ENCODE measurements at regions not wholly inside any gene's neighbourhood (a gene's known extent, or its start where the extent isn't known, plus 50 kb on each side); places are given as distances from the start of the nearest gene placed in this dataset.
A peak's percentile ranks its signal among the peaks of the same experiment; 100 is the strongest.

- DNase-seq (ENCODE audit: low spot score) = no peak
These were observed 58.9 kb downstream of the IRX1 start for GRCh38 chr5:3654515-3654914.

DNA sequence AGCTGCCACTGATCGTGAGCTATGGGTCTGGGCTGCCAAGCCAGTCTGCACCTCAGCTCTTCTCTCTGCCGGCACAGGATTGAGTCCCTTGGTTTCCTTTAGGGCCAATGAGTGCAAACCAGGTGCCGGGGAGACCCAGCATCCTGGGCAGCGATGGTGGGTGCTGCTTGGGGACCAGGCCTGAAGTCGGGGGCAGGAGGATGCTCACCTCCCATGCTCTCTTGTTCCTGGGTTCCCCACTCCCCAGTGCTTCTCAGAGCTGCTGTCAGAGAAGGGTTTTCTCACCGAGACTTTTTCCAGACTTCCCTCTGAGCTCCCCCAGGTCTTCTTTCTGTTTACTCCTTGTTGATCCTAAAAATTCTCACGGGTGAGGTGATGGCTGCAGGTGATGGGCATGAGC lies 61.2 kb downstream of the IRX1 start:
- DNase-seq (ENCODE audit: low spot score) = no peak

DNA sequence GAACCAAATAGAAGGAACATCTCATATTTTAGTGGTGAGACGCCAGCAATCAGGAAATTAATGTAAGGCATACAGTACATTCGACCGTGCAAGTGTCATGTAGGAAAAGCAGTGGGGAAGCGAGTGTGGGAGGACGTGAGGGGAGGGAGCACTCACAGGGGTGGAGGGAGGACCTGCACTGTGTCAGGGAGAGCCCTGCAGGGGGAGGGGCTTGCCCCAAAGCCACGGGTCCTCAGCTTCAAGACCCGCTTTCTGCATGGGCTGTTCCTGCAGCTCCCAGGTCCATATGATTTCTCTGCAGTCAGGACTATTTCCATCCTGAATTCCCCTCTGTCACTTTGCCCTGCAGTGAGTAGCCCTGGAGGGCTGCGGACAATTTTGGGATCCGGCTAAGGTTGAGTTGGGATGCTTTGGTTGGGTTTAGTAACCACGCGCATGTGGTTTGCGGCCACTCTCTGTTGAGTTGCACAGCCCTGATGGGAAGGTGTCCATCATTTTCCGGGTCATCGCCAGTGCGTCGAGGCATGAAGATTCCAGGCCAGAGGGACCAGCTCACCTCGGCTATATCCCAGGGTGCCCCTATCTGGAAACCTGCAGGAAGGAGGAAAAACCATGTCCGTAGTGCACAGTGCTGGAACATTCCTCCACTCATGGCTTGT lies 61.9 kb downstream of the IRX1 start:
- peak; percentile 2 for DNase-seq (ENCODE audit: low spot score)

- DNase-seq (ENCODE audit: low spot score) = no peak
These were observed 63.3 kb downstream of the IRX1 start for GRCh38 chr5:3658929-3659328.

- peak; percentile 5 for DNase-seq (ENCODE audit: low spot score)
These were observed 64.3 kb downstream of the IRX1 start for GRCh38 chr5:3659907-3660306.

GRCh38 chr5:3660630-3661029 lies 65.0 kb downstream of the IRX1 start:
- no peak for DNase-seq (ENCODE audit: low spot score)

DNA sequence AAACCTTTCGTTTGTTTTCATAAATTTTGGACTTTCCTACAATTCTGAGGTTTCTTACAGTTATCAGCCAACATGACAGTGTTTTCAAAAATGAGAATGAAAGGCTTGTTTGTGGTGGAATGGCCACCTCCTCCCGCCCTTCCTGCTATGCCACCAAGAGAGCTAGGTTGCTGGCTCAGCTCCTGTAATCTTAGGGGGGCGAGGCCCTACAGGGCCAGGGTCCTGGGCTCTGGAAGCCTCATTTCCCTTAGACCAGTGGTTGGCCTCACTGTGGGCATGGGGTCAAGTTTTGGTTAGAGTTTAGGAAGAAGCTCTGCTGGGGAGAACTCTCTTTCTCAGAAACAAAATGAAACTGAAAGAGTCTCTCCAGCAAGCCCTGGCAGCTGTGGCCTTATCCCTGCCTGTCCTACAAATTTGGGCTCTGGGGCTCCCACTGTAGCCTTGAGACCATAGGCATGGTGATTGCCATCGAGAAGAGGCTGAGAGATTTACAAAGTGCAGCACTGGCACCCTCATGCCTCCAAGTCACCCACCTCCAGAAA lies 66.2 kb downstream of the IRX1 start:
- no peak for DNase-seq (ENCODE audit: low spot score)

- no peak for DNase-seq (ENCODE audit: low spot score)
These were observed 66.7 kb downstream of the IRX1 start for GRCh38 chr5:3662344-3662743.

DNA sequence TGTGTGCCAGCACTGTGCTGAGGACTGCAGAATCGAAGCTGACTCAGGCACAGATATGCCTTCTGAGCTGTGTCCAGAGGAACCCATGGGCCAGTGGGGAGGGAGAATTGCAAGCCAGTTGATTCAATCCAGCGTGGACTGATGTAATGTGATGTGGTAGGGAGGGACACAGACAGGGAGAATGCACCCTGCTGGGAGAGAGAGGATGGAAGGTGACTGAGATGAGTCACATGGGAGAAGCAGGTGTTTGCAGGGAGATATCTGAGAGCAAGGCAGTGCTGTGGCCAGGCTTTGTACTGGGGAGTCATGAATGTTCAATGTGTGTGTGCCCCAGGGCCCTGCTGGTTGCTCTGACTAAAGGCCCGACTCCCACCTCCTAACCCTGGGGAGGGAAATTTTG lies 75.7 kb downstream of the IRX1 start:
- DNase-seq (ENCODE audit: low spot score) = peak; percentile 34

GRCh38 chr5:3678801-3679200 lies 83.2 kb downstream of the IRX1 start:
- DNase-seq (ENCODE audit: low spot score) = no peak

GRCh38 chr5:3680821-3681220 lies 85.2 kb downstream of the IRX1 start:
- DNase-seq (ENCODE audit: low spot score) = no peak

GRCh38 chr5:3684118-3684517 lies 88.5 kb downstream of the IRX1 start:
- no peak for DNase-seq (ENCODE audit: low spot score)

DNA sequence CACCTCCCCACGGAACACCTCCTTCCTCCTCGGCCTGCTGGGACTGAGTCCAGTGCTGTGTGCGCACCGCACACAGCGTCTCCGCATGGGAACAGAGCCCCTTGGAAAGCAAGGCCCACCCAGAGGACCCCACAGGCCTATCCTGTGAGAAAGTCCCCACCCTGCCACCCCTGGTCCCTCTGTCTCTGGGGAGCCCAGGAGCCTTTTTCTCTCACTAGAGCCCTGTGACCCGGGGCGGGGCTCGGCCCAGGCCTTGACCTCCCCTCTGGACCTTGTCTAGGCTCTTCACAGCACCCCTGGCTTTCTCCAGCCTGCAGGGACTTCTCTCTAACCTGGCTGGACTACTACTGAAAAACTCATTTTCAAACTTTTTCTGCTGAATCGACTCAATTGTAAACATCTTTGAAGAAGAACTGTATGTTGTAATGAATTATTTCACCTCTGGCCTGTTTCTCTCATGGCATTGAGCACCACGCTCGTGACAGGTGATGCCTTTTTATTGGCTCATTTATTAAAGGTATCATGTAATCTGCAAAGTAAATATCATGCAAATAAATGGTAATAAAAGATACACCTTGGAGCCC lies 89.2 kb downstream of the IRX1 start:
- no peak for DNase-seq (ENCODE audit: low spot score)

DNA sequence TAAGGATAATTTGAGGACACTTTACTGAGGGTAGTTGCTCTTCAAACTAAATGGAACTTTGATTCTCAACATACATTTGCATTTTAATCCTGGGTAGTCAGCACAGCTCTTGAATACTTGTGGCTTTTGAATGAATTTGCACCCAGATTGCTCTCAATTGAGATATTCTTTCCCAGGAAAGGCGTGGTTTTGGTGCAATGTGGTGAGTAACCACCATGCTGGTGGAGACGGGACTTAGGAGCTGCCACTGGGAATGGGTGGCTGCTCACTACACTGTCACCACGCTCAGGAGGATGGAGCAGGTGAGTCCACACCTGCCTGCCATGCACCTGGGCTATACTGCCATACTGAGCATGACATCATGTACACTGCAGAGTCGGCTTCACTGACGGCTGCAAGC lies 99.2 kb downstream of the IRX1 start:
- peak; percentile 64 for DNase-seq (ENCODE audit: low spot score)

GRCh38 chr5:3695818-3696217 lies 100.2 kb downstream of the IRX1 start:
- no peak for DNase-seq (ENCODE audit: low spot score)

DNA sequence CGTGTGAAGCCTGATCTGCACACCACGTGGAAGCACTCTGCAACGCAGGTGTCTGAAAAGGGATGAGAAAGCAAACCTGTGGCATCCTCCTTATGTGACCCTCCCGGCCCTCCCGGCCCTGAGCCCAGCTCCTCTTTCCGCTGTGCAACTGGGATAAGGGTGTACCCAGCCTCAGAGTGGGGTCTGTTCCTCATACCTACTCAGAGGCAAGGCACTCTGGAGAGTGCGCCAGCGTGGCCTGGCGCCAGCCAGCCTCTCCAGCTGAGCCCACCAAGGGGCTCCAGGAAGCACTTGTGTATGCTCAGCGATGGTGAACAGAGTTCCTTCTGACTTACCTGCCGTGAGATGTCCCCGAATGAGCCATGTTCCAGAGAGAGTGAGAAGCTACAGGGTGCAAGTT lies 102.8 kb downstream of the IRX1 start:
- DNase-seq (ENCODE audit: low spot score) = no peak

GRCh38 chr5:3701694-3702093 lies 106.1 kb downstream of the IRX1 start:
- no peak for DNase-seq (ENCODE audit: low spot score)

- DNase-seq (ENCODE audit: low spot score) = no peak
These were observed 109.0 kb downstream of the IRX1 start for GRCh38 chr5:3704661-3705060.

GRCh38 chr5:3709068-3709716 lies 113.6 kb downstream of the IRX1 start:
- no peak for DNase-seq (ENCODE audit: low spot score)

GRCh38 chr5:3709717-3710348 lies 114.2 kb downstream of the IRX1 start:
- no peak for DNase-seq (ENCODE audit: low spot score)

DNA sequence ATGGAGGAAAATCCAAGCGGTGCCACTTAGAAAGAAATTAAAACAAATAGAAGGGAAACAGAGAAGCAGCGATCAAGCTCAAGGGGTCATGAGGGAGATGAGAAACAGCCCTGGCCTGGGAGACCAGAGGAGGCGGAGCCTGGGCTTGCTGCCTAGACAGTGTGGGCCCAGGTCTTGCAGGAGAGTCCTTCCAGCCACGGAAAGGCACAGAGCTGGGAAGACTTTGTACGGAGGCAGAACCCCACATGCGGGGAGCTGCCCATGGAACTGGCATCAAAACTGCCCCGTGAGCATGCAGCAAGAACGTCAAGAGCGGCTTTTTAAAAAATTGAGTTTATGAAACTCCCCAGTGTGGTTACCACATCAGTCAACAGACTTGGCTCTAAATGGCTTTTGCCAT lies 119.4 kb downstream of the IRX1 start:
- no peak for DNase-seq (ENCODE audit: low spot score)

DNA sequence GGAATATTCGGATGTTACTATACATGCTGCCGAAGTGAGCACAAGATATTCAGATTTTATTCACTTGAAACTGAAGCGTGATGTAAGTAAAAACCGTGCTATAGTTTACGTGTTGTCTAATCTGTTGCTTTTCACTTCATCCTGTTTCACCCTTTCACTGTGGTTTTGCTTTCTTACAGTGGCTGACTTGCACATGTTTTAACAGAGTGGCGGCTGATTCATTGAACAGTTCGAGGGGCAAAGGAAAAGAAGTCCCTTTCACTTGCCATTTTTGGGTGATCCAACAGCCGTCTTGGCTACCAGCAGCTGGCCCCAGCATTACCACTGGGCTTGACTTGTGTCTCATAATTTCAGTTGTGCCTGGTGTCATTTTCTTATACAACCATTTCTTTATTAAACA lies 134.0 kb downstream of the IRX1 start:
- no peak for DNase-seq (ENCODE audit: low spot score)

GRCh38 chr5:3734632-3735031 lies 139.0 kb downstream of the IRX1 start:
- DNase-seq (ENCODE audit: low spot score) = no peak

Data from kidney tubule cell (primary cell).